ENCODE measurements at regions not wholly inside any gene's neighbourhood (a gene's known extent, or its start where the extent isn't known, plus 50 kb on each side); places are given as distances from the start of the nearest gene placed in this dataset.

DNA sequence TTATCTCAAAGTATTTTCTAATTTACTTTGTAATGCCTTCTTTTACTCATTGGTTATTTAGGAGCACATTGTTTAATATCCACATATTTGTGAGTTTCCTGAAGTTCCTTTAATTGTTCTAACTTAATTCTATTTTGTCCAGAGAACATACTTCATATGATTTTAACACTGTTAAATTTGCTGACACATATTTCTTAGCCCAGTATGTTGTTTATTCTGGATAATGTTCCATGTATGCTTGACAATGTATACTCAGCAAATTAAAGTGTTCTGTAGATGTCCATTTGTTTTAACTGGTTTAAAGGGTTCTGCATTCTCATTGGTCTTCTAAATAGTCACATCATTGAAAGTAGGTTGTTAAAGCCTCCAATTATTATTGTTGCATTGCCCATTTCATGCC lies 643.7 kb upstream of the NR5A2 start (continued):
- TF ChIP-seq JUND (IDR thresholded peaks at IDR 0.05; ENCODE audit: low read depth, low read length) (no peak), SUPT20H (IDR thresholded peaks at IDR 0.05; ENCODE audit: borderline replicate concordance, control insufficient read depth, low read depth, low read length) (no peak), BHLHE40 (IDR thresholded peaks at IDR 0.05; ENCODE audit: borderline replicate concordance in 1 of 2, low read depth in 2 of 2, low read length in 1 of 2) (no peak), KLF5 (IDR thresholded peaks at IDR 0.05; ENCODE audit: partially characterized antibody) (no peak), ZZZ3 (IDR thresholded peaks at IDR 0.05; ENCODE audit: control insufficient read depth, insufficient read length, low read depth) (no peak), TCF12 (IDR thresholded peaks at IDR 0.05; ENCODE audit: low read depth, low read length) (no peak), BMI1 (IDR thresholded peaks at IDR 0.05; ENCODE audit: borderline replicate concordance) (no peak)
- TF ChIP-seq, protein P1, sequence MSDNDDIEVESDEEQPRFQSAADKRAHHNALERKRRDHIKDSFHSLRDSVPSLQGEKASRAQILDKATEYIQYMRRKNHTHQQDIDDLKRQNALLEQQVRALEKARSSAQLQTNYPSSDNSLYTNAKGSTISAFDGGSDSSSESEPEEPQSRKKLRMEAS (IDR thresholded peaks at IDR 0.05; ENCODE audit: low read depth, low read length) = no peak

DNA sequence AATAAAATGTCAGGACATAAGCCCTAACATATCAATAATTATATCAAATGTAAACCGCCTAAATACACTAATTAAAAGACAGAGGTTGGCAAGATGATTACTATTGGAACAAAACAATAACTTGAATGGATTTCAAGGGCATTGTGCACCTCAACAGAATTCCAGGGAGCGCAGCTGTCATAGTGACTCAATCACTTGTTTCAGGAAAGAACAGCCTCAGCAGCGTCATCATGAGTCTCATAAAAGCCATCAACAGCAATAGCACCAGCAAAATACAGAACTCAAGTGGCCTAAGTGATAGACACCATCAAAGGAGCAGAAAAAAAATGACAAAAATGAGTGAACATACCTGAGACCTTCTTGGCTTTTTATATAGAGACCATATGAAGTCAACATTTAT lies 632.7 kb upstream of the NR5A2 start:
- FAIRE-seq (no peak), DNase-seq (ENCODE audit: low read depth, low spot score) (no peak), ATAC-seq (no peak)
- H3K4me1 ChIP-seq (ENCODE audit: control insufficient read depth, insufficient read depth, low read length) = no peaks in the 10 kb centered on the region
- intact Hi-C loops (cut with micrococcal nuclease; ENCODE audit: unreplicated experiment) = no loop called here
- H3K27ac ChIP-seq (ENCODE audit: control insufficient read depth, insufficient read depth) = no peak overlapping the region
- in situ Hi-C loops (cut with MboI) = no loop called here
- H2AFZ ChIP-seq (ENCODE audit: control insufficient read depth, low read depth, low read length) = no peak overlapping the region
- no peak overlapping the region for H3K4me3 ChIP-seq
- no peak overlapping the region for H3K4me2 ChIP-seq (ENCODE audit: control insufficient read depth, insufficient read depth)
- H3K9ac ChIP-seq (ENCODE audit: control insufficient read depth, insufficient read depth, low read length) = no peak overlapping the region
- RAD21 ChIA-PET (ENCODE audit: unreplicated experiment) = no interaction called here
- CTCF ChIA-PET = no interaction called here
- 11% methylated on average over 3 of the region's 3 CpGs for WGBS (ENCODE audit: insufficient coverage, insufficient replicate concordance, low lambda C conversion rate, missing lambda C conversion rate)
- SMC1A ChIA-PET (ENCODE audit: uncharacterized antibody, unreplicated experiment) = no interaction called here
- H3K9me3 ChIP-seq (replicated peaks; ENCODE audit: control insufficient read depth, insufficient read depth, low read length) = no peaks in the 10 kb centered on the region
- no peaks in the 10 kb centered on the region for H4K20me1 ChIP-seq (ENCODE audit: control insufficient read depth, insufficient read depth)
- POLR2A ChIA-PET = no interaction called here
- H3K27me3 ChIP-seq (replicated peaks in 1 of 2; ENCODE audit: control insufficient read depth in 2 of 2, insufficient read depth in 2 of 2, low read length in 1 of 2) = no peaks in the 10 kb centered on the region
- TF ChIP-seq, protein P2, sequence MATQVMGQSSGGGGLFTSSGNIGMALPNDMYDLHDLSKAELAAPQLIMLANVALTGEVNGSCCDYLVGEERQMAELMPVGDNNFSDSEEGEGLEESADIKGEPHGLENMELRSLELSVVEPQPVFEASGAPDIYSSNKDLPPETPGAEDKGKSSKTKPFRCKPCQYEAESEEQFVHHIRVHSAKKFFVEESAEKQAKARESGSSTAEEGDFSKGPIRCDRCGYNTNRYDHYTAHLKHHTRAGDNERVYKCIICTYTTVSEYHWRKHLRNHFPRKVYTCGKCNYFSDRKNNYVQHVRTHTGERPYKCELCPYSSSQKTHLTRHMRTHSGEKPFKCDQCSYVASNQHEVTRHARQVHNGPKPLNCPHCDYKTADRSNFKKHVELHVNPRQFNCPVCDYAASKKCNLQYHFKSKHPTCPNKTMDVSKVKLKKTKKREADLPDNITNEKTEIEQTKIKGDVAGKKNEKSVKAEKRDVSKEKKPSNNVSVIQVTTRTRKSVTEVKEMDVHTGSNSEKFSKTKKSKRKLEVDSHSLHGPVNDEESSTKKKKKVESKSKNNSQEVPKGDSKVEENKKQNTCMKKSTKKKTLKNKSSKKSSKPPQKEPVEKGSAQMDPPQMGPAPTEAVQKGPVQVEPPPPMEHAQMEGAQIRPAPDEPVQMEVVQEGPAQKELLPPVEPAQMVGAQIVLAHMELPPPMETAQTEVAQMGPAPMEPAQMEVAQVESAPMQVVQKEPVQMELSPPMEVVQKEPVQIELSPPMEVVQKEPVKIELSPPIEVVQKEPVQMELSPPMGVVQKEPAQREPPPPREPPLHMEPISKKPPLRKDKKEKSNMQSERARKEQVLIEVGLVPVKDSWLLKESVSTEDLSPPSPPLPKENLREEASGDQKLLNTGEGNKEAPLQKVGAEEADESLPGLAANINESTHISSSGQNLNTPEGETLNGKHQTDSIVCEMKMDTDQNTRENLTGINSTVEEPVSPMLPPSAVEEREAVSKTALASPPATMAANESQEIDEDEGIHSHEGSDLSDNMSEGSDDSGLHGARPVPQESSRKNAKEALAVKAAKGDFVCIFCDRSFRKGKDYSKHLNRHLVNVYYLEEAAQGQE (IDR thresholded peaks at IDR 0.05; ENCODE audit: low read depth, low read length) = no peak
- TF ChIP-seq CREM (IDR thresholded peaks at IDR 0.05; ENCODE audit: low read depth) = no peak
- TF ChIP-seq RAD21 (IDR thresholded peaks at IDR 0.05; ENCODE audit: insufficient read depth, low read depth, low read length) = no peak
- TF ChIP-seq MTA2 (IDR thresholded peaks at IDR 0.05; ENCODE audit: low read depth) = no peak
- TF ChIP-seq ASH2L (IDR thresholded peaks at IDR 0.05; ENCODE audit: borderline replicate concordance, low read depth) = no peak
- no peak for TF ChIP-seq ESRRA (IDR thresholded peaks at IDR 0.05; ENCODE audit: low read length)
- TF ChIP-seq MEF2B (IDR thresholded peaks at IDR 0.05; ENCODE audit: partially characterized antibody, poor library complexity, severe bottlenecking) = no peak
- TF ChIP-seq, protein P3, sequence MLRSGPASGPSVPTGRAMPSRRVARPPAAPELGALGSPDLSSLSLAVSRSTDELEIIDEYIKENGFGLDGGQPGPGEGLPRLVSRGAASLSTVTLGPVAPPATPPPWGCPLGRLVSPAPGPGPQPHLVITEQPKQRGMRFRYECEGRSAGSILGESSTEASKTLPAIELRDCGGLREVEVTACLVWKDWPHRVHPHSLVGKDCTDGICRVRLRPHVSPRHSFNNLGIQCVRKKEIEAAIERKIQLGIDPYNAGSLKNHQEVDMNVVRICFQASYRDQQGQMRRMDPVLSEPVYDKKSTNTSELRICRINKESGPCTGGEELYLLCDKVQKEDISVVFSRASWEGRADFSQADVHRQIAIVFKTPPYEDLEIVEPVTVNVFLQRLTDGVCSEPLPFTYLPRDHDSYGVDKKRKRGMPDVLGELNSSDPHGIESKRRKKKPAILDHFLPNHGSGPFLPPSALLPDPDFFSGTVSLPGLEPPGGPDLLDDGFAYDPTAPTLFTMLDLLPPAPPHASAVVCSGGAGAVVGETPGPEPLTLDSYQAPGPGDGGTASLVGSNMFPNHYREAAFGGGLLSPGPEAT (IDR thresholded peaks at IDR 0.05; ENCODE audit: low read depth) = no peak
- no peak for TF ChIP-seq RCOR1 (conservative IDR thresholded peaks at IDR 0.05; ENCODE audit: low read depth, low read length)
- TF ChIP-seq, protein P4, sequence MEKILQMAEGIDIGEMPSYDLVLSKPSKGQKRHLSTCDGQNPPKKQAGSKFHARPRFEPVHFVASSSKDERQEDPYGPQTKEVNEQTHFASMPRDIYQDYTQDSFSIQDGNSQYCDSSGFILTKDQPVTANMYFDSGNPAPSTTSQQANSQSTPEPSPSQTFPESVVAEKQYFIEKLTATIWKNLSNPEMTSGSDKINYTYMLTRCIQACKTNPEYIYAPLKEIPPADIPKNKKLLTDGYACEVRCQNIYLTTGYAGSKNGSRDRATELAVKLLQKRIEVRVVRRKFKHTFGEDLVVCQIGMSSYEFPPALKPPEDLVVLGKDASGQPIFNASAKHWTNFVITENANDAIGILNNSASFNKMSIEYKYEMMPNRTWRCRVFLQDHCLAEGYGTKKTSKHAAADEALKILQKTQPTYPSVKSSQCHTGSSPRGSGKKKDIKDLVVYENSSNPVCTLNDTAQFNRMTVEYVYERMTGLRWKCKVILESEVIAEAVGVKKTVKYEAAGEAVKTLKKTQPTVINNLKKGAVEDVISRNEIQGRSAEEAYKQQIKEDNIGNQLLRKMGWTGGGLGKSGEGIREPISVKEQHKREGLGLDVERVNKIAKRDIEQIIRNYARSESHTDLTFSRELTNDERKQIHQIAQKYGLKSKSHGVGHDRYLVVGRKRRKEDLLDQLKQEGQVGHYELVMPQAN (conservative IDR thresholded peaks at IDR 0.05) = no peak
- H3K79me2 ChIP-seq (ENCODE audit: control insufficient read depth, insufficient read depth, low read length) = no peaks in the 10 kb centered on the region
- no peaks in the 10 kb centered on the region for H3K36me3 ChIP-seq (ENCODE audit: control insufficient read depth in 2 of 2, insufficient read depth in 2 of 2, low read length in 1 of 2)
- no TSS peak for BruUV-seq (replicated peaks)
